ENCODE measurements at regions not wholly inside any gene's neighbourhood (a gene's known extent, or its start where the extent isn't known, plus 50 kb on each side); places are given as distances from the start of the nearest gene placed in this dataset.

DNA sequence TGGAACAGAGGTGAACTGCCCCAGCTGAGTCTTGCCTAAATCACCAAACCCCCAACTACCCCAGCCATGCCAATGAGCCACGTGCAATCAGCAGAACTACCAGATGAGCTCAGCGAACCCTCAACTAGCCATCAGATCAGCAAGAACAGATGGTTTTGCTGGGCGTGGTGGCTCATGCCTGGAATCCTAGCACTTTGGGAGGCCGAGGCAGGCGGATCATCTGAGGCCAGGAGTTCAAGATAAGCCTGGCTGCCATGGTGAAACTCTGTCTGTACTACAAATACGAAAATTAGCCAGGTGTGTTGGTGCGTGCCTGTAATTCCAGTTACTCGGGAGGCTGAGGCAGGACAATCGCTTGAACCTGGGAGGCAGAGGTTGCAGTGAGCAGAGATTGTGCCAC, 374.3 kb downstream of the NXPE2 start:
- WGBS, 2 donors (ENCODE audit: low coverage in 1 of 2), result 90% methylated on average over 5 of the region's 9 CpGs; no CpG with 5 or more reads in 1 of the 2 donors
- Histone ChIP-seq H3K9me3 (peaks cover 0 to 26% (median 0%) of the 10 kb centered on the region in 3 donors), H3K27me3 (peaks cover 13% of the 10 kb centered on the region), H3K4me1 (no peaks in the 10 kb centered on the region), H3K4me3 (no peak overlapping the region), H3K36me3 (no peaks in the 10 kb centered on the region), H3K27ac (no peak overlapping the region)
- TF ChIP-seq EP300 (IDR thresholded peaks at IDR 0.05) (no peak), POLR2A (IDR thresholded peaks at IDR 0.05) (no peak), POLR2AphosphoS5 (IDR thresholded peaks at IDR 0.05) (no peak)
- TF ChIP-seq, protein P1, sequence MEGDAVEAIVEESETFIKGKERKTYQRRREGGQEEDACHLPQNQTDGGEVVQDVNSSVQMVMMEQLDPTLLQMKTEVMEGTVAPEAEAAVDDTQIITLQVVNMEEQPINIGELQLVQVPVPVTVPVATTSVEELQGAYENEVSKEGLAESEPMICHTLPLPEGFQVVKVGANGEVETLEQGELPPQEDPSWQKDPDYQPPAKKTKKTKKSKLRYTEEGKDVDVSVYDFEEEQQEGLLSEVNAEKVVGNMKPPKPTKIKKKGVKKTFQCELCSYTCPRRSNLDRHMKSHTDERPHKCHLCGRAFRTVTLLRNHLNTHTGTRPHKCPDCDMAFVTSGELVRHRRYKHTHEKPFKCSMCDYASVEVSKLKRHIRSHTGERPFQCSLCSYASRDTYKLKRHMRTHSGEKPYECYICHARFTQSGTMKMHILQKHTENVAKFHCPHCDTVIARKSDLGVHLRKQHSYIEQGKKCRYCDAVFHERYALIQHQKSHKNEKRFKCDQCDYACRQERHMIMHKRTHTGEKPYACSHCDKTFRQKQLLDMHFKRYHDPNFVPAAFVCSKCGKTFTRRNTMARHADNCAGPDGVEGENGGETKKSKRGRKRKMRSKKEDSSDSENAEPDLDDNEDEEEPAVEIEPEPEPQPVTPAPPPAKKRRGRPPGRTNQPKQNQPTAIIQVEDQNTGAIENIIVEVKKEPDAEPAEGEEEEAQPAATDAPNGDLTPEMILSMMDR (IDR thresholded peaks at IDR 0.05), result no peak
- no peak for ATAC-seq

DNA sequence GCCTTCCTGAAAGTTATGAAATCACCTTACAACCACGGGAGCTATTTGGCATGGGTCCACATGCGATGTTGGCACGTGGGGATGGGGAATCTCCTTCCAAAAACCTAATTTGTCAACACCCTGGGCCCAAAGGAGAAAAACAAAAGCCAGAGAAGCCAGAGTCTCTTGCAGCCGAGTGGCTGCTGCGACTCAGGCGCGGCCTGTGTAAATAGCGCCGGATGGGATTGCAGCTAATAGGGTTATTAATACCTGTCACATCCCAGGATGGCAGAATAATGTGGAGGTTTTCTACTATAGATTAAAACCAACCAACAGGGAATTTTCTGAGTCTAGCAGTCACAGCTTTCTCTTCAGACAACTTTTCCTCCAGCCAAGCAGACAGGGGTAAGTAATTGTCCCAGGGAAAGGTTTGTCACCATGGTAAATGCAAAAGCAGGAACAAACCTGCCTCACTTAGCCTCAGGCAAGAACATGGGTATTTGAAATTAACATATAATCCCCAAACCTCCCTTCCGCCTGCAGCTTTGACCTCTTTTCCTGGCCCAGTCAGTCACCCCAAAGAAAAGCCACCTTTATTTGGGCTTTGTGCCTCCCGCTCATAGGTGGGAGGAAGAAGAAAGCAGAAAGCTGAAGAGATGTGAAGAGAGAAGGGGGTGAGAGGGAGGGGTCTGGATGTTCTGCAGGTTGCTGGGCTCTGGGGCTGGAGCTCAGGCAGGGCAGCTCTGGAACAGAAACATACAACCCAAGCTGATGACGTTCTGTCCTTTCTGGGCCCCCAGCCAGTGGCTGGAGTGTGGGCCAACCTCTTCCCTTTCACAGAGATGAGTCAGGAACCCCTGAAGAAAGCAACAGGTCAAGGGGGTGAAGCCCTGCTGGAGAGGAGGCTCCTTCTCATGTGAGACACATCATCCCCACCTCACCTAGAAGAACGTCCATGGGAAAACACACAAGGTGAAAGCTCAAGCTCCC, 376.5 kb downstream of the NXPE2 start:
- Histone ChIP-seq H3K4me3 (no peak overlapping the region), H3K9me3 (peaks cover 0 to 29% (median 0%) of the 10 kb centered on the region in 3 donors), H3K36me3 (no peaks in the 10 kb centered on the region), H3K27me3 (peaks cover 11% of the 10 kb centered on the region), H3K4me1 (no peaks in the 10 kb centered on the region), H3K27ac (no peak overlapping the region)
- TF ChIP-seq EP300 (IDR thresholded peaks at IDR 0.05) (no peak), POLR2AphosphoS5 (IDR thresholded peaks at IDR 0.05) (no peak), POLR2A (IDR thresholded peaks at IDR 0.05) (no peak)
- TF ChIP-seq, protein P1 (IDR thresholded peaks at IDR 0.05), result no peak
- ATAC-seq, result no peak
- 61 to 73% methylated on average over 6 to 7 of the region's 13 CpGs for WGBS, 2 donors (ENCODE audit: low coverage in 1 of 2)

DNA sequence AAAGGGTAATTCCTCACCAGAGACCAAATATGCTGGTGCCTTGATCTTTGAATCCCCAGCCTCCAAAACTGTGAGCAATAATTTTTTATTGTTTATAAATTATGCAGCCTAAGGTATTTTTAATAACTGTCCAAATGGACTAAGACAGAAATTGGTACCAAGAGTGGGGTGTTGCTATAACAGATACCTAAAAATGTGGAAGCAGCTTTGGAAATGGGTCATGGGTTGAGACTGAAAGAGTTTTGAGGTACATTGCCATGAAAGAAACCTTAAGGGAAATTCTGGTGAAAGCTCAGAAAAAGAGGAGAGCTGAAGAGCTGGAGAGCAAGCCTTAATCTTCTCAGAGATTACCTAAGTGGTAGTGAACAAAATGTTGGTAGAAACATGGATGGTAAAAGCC, 378.2 kb downstream of the NXPE2 start:
- Histone ChIP-seq H3K36me3 (no peaks in the 10 kb centered on the region), H3K27me3 (no peaks in the 10 kb centered on the region), H3K4me1 (no peaks in the 10 kb centered on the region), H3K27ac (no peak overlapping the region), H3K4me3 (no peak overlapping the region), H3K9me3 (peaks cover 0 to 29% (median 0%) of the 10 kb centered on the region in 3 donors)
- ATAC-seq, result no peak
- no peak for TF ChIP-seq POLR2AphosphoS5 (IDR thresholded peaks at IDR 0.05)
- TF ChIP-seq, protein P1 (IDR thresholded peaks at IDR 0.05), result no peak

DNA sequence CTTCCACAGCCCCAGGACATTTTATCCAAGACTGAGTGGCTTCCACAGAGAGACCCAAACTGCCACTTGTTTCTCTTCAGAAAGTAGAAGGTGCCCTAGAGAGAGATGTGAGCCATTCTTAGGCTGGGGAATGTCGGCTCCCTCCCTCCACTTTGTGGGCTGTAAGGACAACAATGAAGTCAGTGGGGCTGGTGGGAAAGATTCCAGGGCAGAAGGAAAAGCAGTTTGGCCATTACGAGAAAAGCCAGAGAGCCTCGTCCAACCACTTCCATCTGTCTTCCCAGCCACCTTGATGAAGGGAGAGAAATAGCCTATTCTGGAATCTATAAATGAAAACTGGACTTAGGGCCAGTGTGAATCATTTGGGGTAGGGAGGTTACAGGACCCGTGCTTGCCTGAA, 382.5 kb downstream of the NXPE2 start:
- Histone ChIP-seq H3K27me3 (no peaks in the 10 kb centered on the region), H3K27ac (no peak overlapping the region), H3K4me3 (no peak overlapping the region), H3K4me1 (no peaks in the 10 kb centered on the region), H3K36me3 (no peaks in the 10 kb centered on the region), H3K9me3 (peaks cover 0 to 33% (median 0%) of the 10 kb centered on the region in 3 donors)
- WGBS, 2 donors (ENCODE audit: low coverage in 1 of 2), result 0 to 47% methylated on average over 1 to 3 of the region's 4 CpGs
- TF ChIP-seq, protein P1 (IDR thresholded peaks at IDR 0.05), result no peak
- no peak for TF ChIP-seq POLR2A (IDR thresholded peaks at IDR 0.05)
- TF ChIP-seq POLR2AphosphoS5 (IDR thresholded peaks at IDR 0.05), result no peak
- TF ChIP-seq EP300 (IDR thresholded peaks at IDR 0.05), result no peak
- ATAC-seq, result no peak

DNA sequence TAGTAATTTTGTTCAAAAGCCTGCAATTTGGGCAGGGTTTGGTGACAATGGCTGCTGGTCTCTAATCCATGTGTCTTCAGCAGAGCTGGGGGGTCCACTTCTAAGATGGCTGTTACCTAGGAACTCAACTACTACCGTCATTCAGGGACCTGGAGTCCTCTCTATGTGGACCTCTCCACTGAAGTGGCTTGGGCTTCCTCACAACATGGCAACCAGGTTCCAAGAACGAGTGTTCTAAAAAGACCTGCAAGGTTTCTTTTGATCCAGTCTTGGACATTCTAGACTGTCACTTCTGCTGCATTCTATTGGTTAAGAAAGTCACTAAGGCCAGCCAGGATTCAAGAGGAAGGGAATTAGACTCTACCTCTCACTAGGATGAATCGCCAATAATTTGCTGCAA, 387.0 kb downstream of the NXPE2 start:
- ATAC-seq, result no peak

More for the DNA sequence above, 387.0 kb downstream of the NXPE2 start:
- no peak overlapping the region for H3K27ac ChIP-seq
- peaks cover 0 to 14% (median 0%) of the 10 kb centered on the region in 3 donors for H3K9me3 ChIP-seq
- no peaks in the 10 kb centered on the region for H3K4me1 ChIP-seq
- WGBS, 2 donors (ENCODE audit: low coverage in 1 of 2), result 96 to 100% methylated on average over 3 of the region's 3 CpGs
- no peaks in the 10 kb centered on the region for H3K27me3 ChIP-seq
- no peak overlapping the region for H3K4me3 ChIP-seq
- TF ChIP-seq POLR2AphosphoS5 (IDR thresholded peaks at IDR 0.05) (no peak), POLR2A (IDR thresholded peaks at IDR 0.05) (no peak), EP300 (IDR thresholded peaks at IDR 0.05) (no peak)
- TF ChIP-seq, protein P1 (IDR thresholded peaks at IDR 0.05), result no peak
- H3K36me3 ChIP-seq, result no peaks in the 10 kb centered on the region
